ENCODE measurements at regions not wholly inside any gene's neighbourhood (a gene's known extent, or its start where the extent isn't known, plus 50 kb on each side); places are given as distances from the start of the nearest gene placed in this dataset.
A peak's percentile ranks its signal among the peaks of the same experiment; 100 is the strongest.

GRCh38 chr4:30821275-30821674, 101.1 kb downstream of the PCDH7 start:
- TF ChIP-seq, protein P1, sequence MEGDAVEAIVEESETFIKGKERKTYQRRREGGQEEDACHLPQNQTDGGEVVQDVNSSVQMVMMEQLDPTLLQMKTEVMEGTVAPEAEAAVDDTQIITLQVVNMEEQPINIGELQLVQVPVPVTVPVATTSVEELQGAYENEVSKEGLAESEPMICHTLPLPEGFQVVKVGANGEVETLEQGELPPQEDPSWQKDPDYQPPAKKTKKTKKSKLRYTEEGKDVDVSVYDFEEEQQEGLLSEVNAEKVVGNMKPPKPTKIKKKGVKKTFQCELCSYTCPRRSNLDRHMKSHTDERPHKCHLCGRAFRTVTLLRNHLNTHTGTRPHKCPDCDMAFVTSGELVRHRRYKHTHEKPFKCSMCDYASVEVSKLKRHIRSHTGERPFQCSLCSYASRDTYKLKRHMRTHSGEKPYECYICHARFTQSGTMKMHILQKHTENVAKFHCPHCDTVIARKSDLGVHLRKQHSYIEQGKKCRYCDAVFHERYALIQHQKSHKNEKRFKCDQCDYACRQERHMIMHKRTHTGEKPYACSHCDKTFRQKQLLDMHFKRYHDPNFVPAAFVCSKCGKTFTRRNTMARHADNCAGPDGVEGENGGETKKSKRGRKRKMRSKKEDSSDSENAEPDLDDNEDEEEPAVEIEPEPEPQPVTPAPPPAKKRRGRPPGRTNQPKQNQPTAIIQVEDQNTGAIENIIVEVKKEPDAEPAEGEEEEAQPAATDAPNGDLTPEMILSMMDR (IDR thresholded peaks at IDR 0.05; ENCODE audit: insufficient read depth, low read length, missing control alignments) = no peak
- CTCF ChIA-PET = no interaction called here
- POLR2A ChIA-PET = no interaction called here
- no peak overlapping the region for H3K4me3 ChIP-seq (ENCODE audit: low read depth, low read length)
- no peak for DNase-seq (ENCODE audit: low read depth, low spot score)

DNA sequence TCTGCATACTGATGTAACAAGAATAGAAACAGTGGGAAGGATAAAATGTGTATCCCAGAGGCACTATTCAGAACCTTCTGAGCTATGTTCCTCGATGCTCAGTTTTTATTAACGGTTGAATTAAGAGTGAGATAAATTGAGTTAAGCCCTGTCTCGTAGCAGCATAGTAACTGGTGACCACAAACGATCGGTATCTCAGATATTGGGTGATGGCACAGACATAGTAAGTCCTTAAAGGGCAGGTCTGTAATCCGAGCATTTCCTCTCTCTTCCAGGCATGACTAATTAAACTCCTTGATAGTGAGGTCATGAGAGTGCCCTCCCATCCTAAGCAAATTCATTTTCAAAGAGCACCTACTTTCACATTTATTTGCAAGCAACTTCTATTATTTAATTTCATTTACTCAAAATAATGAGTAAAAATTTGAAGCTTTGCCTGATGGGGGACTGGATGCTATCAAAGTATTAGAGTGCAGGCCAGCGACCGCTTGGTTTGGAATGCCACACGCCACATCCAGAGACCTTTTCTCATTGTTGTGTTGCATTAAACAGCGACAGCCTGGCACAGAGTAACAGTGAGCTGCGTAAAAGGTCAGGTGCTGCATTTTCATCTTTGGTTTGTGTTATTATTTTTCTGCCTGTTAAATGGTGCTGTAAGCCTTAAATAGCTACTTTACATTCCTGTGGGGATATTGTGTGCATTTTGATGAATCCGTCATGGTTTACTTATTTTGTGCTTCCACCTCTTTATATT, 101.9 kb downstream of the PCDH7 start:
- no peak overlapping the region for H3K4me3 ChIP-seq (ENCODE audit: low read depth, low read length)
- no peak for DNase-seq (ENCODE audit: low read depth, low spot score)
- POLR2A ChIA-PET = no interaction called here
- CTCF ChIA-PET = interaction anchor here (1.1 kb wide), 1 partner anchor 10 kb away, joined by 3 read pairs; no protein-coding TSS in a partner anchor
- TF ChIP-seq, protein P1 (IDR thresholded peaks at IDR 0.05; ENCODE audit: insufficient read depth, low read length, missing control alignments) = no peak

- TF ChIP-seq, protein P1 (IDR thresholded peaks at IDR 0.05; ENCODE audit: insufficient read depth, low read length, missing control alignments) = no peak
- ChIA-PET POLR2A (no interaction called here), CTCF (interaction anchor here (1.1 kb wide), 1 partner anchor 11 kb away, joined by 3 read pairs; no protein-coding TSS in a partner anchor)
- no peak overlapping the region for H3K4me3 ChIP-seq (ENCODE audit: low read depth, low read length)
- DNase-seq (ENCODE audit: low read depth, low spot score) = no peak
These were observed 102.9 kb downstream of the PCDH7 start for GRCh38 chr4:30822911-30823551.

DNA sequence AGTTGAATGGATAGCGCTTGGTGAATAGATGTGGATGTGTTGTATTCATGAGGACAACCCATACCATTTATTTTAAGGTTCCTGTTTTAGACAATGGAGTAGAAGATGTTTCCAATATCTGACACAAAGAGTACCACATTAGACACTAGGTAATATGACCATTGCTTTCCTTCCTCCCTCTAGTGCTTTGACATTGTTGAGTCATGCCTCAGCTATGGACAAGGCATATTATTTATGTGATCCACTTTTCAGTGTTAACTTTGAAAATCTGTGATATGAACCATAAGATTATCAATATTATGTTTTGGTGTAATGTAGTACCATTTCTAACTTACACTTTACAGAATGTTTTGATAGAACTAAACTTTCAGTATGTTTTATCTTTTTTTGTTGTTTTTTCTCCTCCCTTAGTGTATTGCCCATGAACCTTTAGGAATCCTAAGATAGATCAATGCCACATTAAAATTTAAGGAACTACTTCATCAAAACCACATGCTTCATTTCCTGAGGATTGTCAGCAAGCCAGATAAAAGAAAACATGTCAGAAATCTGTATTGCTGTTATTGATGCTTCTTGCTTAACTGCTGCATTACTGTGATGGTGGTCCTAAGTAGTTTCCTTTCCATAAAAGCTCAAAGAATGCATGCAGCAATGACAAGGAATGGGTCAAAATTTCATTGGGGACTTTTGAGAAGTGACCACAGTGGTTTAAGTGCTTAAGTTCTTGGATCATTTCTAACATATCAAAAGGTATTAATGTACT, 105.0 kb downstream of the PCDH7 start:
- TF ChIP-seq, protein P1 (IDR thresholded peaks at IDR 0.05; ENCODE audit: insufficient read depth, low read length, missing control alignments) = no peak
- no peak for DNase-seq (ENCODE audit: low read depth, low spot score)
- H3K4me3 ChIP-seq (ENCODE audit: low read depth, low read length) = no peak overlapping the region
- POLR2A ChIA-PET = no interaction called here
- CTCF ChIA-PET = no interaction called here

GRCh38 chr4:30828264-30828926, 108.2 kb downstream of the PCDH7 start:
- TF ChIP-seq, protein P1 (IDR thresholded peaks at IDR 0.05; ENCODE audit: insufficient read depth, low read length, missing control alignments) = no peak
- DNase-seq (ENCODE audit: low read depth, low spot score) = peak; percentile 16
- ChIA-PET CTCF (no interaction called here), POLR2A (no interaction called here)
- no peak overlapping the region for H3K4me3 ChIP-seq (ENCODE audit: low read depth, low read length)
